ENCODE measurements at regions not wholly inside any gene's neighbourhood (a gene's known extent, or its start where the extent isn't known, plus 50 kb on each side); places are given as distances from the start of the nearest gene placed in this dataset.

GRCh38 chr5:105168806-105169205 is 1606.2 kb upstream of the NUDT12 start:
- Histone ChIP-seq H3K36me3 (replicated peaks in 1 of 2; ENCODE audit: control extremely low read depth in 1 of 2, control insufficient read depth in 1 of 2, extremely low read depth in 1 of 2, insufficient read depth in 2 of 2, low read length in 1 of 2) (no peaks in the 10 kb centered on the region), H4K20me1 (ENCODE audit: control insufficient read depth, insufficient read depth, low read length, poor library complexity, severe bottlenecking) (no peaks in the 10 kb centered on the region), H3K9ac (ENCODE audit: low read length) (no peak overlapping the region), H3K4me1 (ENCODE audit: control insufficient read depth in 2 of 2, insufficient read depth in 2 of 2, low read length in 2 of 2) (no peaks in the 10 kb centered on the region), H3K4me3 (ENCODE audit: control extremely low read depth in 1 of 5, extremely low read depth in 1 of 5, insufficient read depth in 1 of 5, low read depth in 2 of 5, low read length in 4 of 5) (no peak overlapping the region), H3K27ac (ENCODE audit: low read length in 2 of 2) (no peak overlapping the region), H3K9me3 (ENCODE audit: control extremely low read depth in 1 of 3, control insufficient read depth in 2 of 3, insufficient read depth in 1 of 3, low read length in 2 of 3) (peaks cover 0 to 2% (median 0%) of the 10 kb centered on the region in 3 donors), H2AFZ (ENCODE audit: insufficient read depth, low read depth, low read length, poor library complexity, severe bottlenecking) (no peak overlapping the region), H3K27me3 (replicated peaks in 1 of 4; ENCODE audit: control extremely low read depth in 1 of 4, control insufficient read depth in 3 of 4, insufficient read depth in 4 of 4, low read length in 3 of 4) (no peaks in the 10 kb centered on the region), H3K4me2 (replicated peaks; ENCODE audit: low read depth, low read length, poor library complexity, severe bottlenecking) (no peak overlapping the region), H3K79me2 (ENCODE audit: control insufficient read depth, insufficient read depth, low read length) (no peaks in the 10 kb centered on the region)
- intact Hi-C loops (cut with micrococcal nuclease) = no loop called here
- ChIA-PET CTCF (no interaction called here), POLR2A (no interaction called here)
- H3K27ac Mint-ChIP-seq = no peak overlapping the region
- H3K9me3 Mint-ChIP-seq (ENCODE audit: insufficient read depth) = peaks cover 2% of the 10 kb centered on the region
- ATAC-seq (ENCODE audit: low read depth) = no peak
- H3K27me3 Mint-ChIP-seq = no peaks in the 10 kb centered on the region
- no peak overlapping the region for H3K4me3 Mint-ChIP-seq
- no peaks in the 10 kb centered on the region for H3K4me1 Mint-ChIP-seq
- no peak for TF ChIP-seq CTCF (IDR thresholded peaks at IDR 0.05)
- no peak for TF ChIP-seq EZH2 (IDR thresholded peaks at IDR 0.05; ENCODE audit: borderline replicate concordance, insufficient read depth, low read depth, low read length, poor library complexity, severe bottlenecking)
- no CpG with 5 or more reads among the region's 1 CpG for WGBS (ENCODE audit: insufficient coverage)
- no peak for DNase-seq

GRCh38 chr5:105167092-105167491 is 1604.5 kb upstream of the NUDT12 start:
- Histone ChIP-seq H3K9ac (ENCODE audit: low read length) (no peak overlapping the region), H4K20me1 (ENCODE audit: control insufficient read depth, insufficient read depth, low read length, poor library complexity, severe bottlenecking) (no peaks in the 10 kb centered on the region), H3K79me2 (ENCODE audit: control insufficient read depth, insufficient read depth, low read length) (no peaks in the 10 kb centered on the region), H3K27me3 (replicated peaks in 1 of 4; ENCODE audit: control extremely low read depth in 1 of 4, control insufficient read depth in 3 of 4, insufficient read depth in 4 of 4, low read length in 3 of 4) (no peaks in the 10 kb centered on the region), H3K4me3 (ENCODE audit: control extremely low read depth in 1 of 5, extremely low read depth in 1 of 5, insufficient read depth in 1 of 5, low read depth in 2 of 5, low read length in 4 of 5) (no peak overlapping the region), H3K4me1 (ENCODE audit: control insufficient read depth in 2 of 2, insufficient read depth in 2 of 2, low read length in 2 of 2) (no peaks in the 10 kb centered on the region), H3K36me3 (replicated peaks in 1 of 2; ENCODE audit: control extremely low read depth in 1 of 2, control insufficient read depth in 1 of 2, extremely low read depth in 1 of 2, insufficient read depth in 2 of 2, low read length in 1 of 2) (no peaks in the 10 kb centered on the region), H2AFZ (ENCODE audit: insufficient read depth, low read depth, low read length, poor library complexity, severe bottlenecking) (no peak overlapping the region), H3K4me2 (replicated peaks; ENCODE audit: low read depth, low read length, poor library complexity, severe bottlenecking) (no peak overlapping the region), H3K9me3 (ENCODE audit: control extremely low read depth in 1 of 3, control insufficient read depth in 2 of 3, insufficient read depth in 1 of 3, low read length in 2 of 3) (peaks cover 0 to 2% (median 0%) of the 10 kb centered on the region in 3 donors), H3K27ac (ENCODE audit: low read length in 2 of 2) (no peak overlapping the region)
- Mint-ChIP-seq H3K27ac (no peak overlapping the region), H3K27me3 (no peaks in the 10 kb centered on the region), H3K4me3 (no peak overlapping the region), H3K9me3 (ENCODE audit: insufficient read depth) (peaks cover 2% of the 10 kb centered on the region), H3K4me1 (no peaks in the 10 kb centered on the region)
- TF ChIP-seq CTCF (IDR thresholded peaks at IDR 0.05) = no peak
- intact Hi-C loops (cut with micrococcal nuclease) = no loop called here
- WGBS (ENCODE audit: insufficient coverage) = no CpG with 5 or more reads among the region's 3 CpGs
- DNase-seq (no peak), ATAC-seq (ENCODE audit: low read depth) (no peak)
- ChIA-PET POLR2A (no interaction called here), CTCF (no interaction called here)
